Loucy (cell line): ENCODE measurements at regions not wholly inside any gene's neighbourhood (a gene's known extent, or its start where the extent isn't known, plus 50 kb on each side); places are given as distances from the start of the nearest gene placed in this dataset.

Experiments
- H2AFZ ChIP-seq: fragments of 200-600 bp; sonication (generic); 2 replicates; pipeline ENCODE4 v1.6.0; 2016; ENCODE audit warnings: antibody characterized with exemption, mild to moderate bottlenecking, low read length, moderate library complexity
- H3F3A ChIP-seq: fragments of 200-600 bp; 2 replicates; pipeline ENCODE4 v1.6.0; 2016; ENCODE audit warnings: antibody characterized with exemption, low read depth, mild to moderate bottlenecking
- H3K27me3 ChIP-seq: fragments of 200-600 bp; sonication (generic); 2 replicates; pipeline ENCODE4 v1.6.1; 2014; ENCODE audit warnings: low read length, mild to moderate bottlenecking; ENCODE audit not compliant: insufficient read depth, poor library complexity, severe bottlenecking
- H3K36me3 ChIP-seq: fragments of 200-600 bp; sonication (generic); 2 replicates; pipeline ENCODE4 v1.6.1; 2016; ENCODE audit warnings: low read length; ENCODE audit not compliant: insufficient read depth
- H3K4me1 ChIP-seq: fragments of 200-600 bp; sonication (generic); 2 replicates; pipeline ENCODE4 v1.5.1; 2014; ENCODE audit warnings: low read length, mild to moderate bottlenecking; ENCODE audit not compliant: insufficient read depth, poor library complexity, severe bottlenecking
- H3K4me2 ChIP-seq: fragments of 200-600 bp; sonication (generic); 2 replicates; pipeline ENCODE4 v1.6.0; 2014; ENCODE audit warnings: antibody characterized with exemption, low read length, low read depth, mild to moderate bottlenecking; ENCODE audit not compliant: poor library complexity, severe bottlenecking
- H3K4me3 ChIP-seq: fragments of 200-600 bp; sonication (generic); 2 replicates; pipeline ENCODE4 v1.5.1; 2014; ENCODE audit warnings: low read length, mild to moderate bottlenecking, mixed read lengths; ENCODE audit not compliant: poor library complexity, severe bottlenecking
- H3K79me2 ChIP-seq: fragments of 200-600 bp; sonication (generic); 2 replicates; pipeline ENCODE4 v1.6.1; 2014; ENCODE audit warnings: low read length; ENCODE audit not compliant: insufficient read depth
- H3K9ac ChIP-seq: fragments of 200-600 bp; sonication (generic); 2 replicates; pipeline ENCODE4 v1.6.0; 2014; ENCODE audit warnings: mild to moderate bottlenecking, low read depth, low read length, moderate library complexity; ENCODE audit not compliant: poor library complexity, severe bottlenecking
- H3K9me2 ChIP-seq: fragments of 200-600 bp; sonication (generic); replicated peaks from 2 replicates; pipeline ENCODE4 v1.6.1; 2016; ENCODE audit warnings: low read depth, low read length, mixed read lengths
- H3K9me3 ChIP-seq: fragments of 200-600 bp; sonication (generic); 2 replicates; pipeline ENCODE4 v1.6.1; 2014; ENCODE audit warnings: mild to moderate bottlenecking, antibody characterized with exemption, low read length, low read depth; ENCODE audit not compliant: insufficient read depth
- H4K20me1 ChIP-seq: fragments of 200-600 bp; sonication (generic); 2 replicates; pipeline ENCODE4 v1.6.0; 2014; ENCODE audit warnings: antibody characterized with exemption, low read length, mild to moderate bottlenecking; ENCODE audit not compliant: insufficient read depth, poor library complexity, severe bottlenecking
- CTCF ChIP-seq: fragments of 200-600 bp; sonication (generic); conservative IDR thresholded peaks from 2 replicates; pipeline ENCODE4 v1.5.1; 2014; ENCODE audit warnings: mild to moderate bottlenecking, antibody characterized with exemption, low read length
- EZH2phosphoT487 ChIP-seq: fragments of 200-600 bp; IDR thresholded peaks from 2 replicates; pipeline ENCODE4 v1.6.1; 2018; ENCODE audit warnings: antibody characterized with exemption, mild to moderate bottlenecking, moderate library complexity, borderline replicate concordance

- no peak overlapping the region for H3K9ac ChIP-seq
- H2AFZ ChIP-seq = no peak overlapping the region
- H3K4me2 ChIP-seq = no peak overlapping the region
- no peaks in the 10 kb centered on the region for H3K36me3 ChIP-seq
- H4K20me1 ChIP-seq = no peaks in the 10 kb centered on the region
- no peaks in the 10 kb centered on the region for H3K9me2 ChIP-seq
- no peak overlapping the region for H3K4me3 ChIP-seq
- H3K9me3 ChIP-seq = no peaks in the 10 kb centered on the region
- no peaks in the 10 kb centered on the region for H3K27me3 ChIP-seq
- TF ChIP-seq EZH2phosphoT487 (no peak), CTCF (no peak)
- no peaks in the 10 kb centered on the region for H3K4me1 ChIP-seq
- H3K79me2 ChIP-seq = no peaks in the 10 kb centered on the region
- no peaks in the 10 kb centered on the region for H3F3A ChIP-seq
Measured at GRCh38 chr14:53855127-53855526, 101.5 kb downstream of the BMP4 start.

GRCh38 chr14:53851394-53852090, 105.1 kb downstream of the BMP4 start:
- no peak overlapping the region for H3K4me3 ChIP-seq
- H3K9me2 ChIP-seq = no peaks in the 10 kb centered on the region
- H3K9ac ChIP-seq = no peak overlapping the region
- H3K79me2 ChIP-seq = no peaks in the 10 kb centered on the region
- H3K27me3 ChIP-seq = no peaks in the 10 kb centered on the region
- no peaks in the 10 kb centered on the region for H3F3A ChIP-seq
- H4K20me1 ChIP-seq = no peaks in the 10 kb centered on the region
- no peak overlapping the region for H3K4me2 ChIP-seq
- H3K4me1 ChIP-seq = no peaks in the 10 kb centered on the region
- no peak for TF ChIP-seq EZH2phosphoT487
- no peak for TF ChIP-seq CTCF
- no peaks in the 10 kb centered on the region for H3K9me3 ChIP-seq
- H2AFZ ChIP-seq = no peak overlapping the region
- H3K36me3 ChIP-seq = no peaks in the 10 kb centered on the region

- no peak overlapping the region for H3K4me3 ChIP-seq
- H4K20me1 ChIP-seq = no peaks in the 10 kb centered on the region
- H3K36me3 ChIP-seq = no peaks in the 10 kb centered on the region
- no peaks in the 10 kb centered on the region for H3K9me2 ChIP-seq
- no peak overlapping the region for H3K4me2 ChIP-seq
- no peaks in the 10 kb centered on the region for H3K9me3 ChIP-seq
- no peaks in the 10 kb centered on the region for H3K4me1 ChIP-seq
- no peaks in the 10 kb centered on the region for H3K27me3 ChIP-seq
- no peaks in the 10 kb centered on the region for H3F3A ChIP-seq
- H3K9ac ChIP-seq = no peak overlapping the region
- H3K79me2 ChIP-seq = no peaks in the 10 kb centered on the region
- H2AFZ ChIP-seq = no peak overlapping the region
- no peak for TF ChIP-seq CTCF
- TF ChIP-seq EZH2phosphoT487 = no peak
Measured at GRCh38 chr14:53850714-53851296, 105.8 kb downstream of the BMP4 start.
